ENCODE measurements at regions not wholly inside any gene's neighbourhood (a gene's known extent, or its start where the extent isn't known, plus 50 kb on each side); places are given as distances from the start of the nearest gene placed in this dataset.

DNA sequence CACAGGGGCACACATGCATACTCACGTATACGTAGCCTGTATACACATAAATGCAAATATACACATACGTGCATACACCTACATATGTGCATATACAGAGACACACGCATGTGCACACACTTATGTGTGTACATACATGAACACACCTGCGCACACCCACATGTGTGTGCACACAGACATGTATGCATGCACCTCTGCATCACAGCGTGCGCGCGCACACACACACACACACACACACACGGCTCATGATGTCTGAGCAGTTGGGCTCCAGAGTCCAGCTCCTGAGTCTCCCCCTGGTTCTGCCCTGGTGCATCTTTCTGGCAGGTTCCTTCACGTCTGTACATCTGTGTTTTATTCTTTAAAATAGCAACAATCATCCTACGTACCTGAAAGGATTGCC, 600.5 kb downstream of the NPHP4 start:
- no peak for DNase-seq (ENCODE audit: low read depth)

DNA sequence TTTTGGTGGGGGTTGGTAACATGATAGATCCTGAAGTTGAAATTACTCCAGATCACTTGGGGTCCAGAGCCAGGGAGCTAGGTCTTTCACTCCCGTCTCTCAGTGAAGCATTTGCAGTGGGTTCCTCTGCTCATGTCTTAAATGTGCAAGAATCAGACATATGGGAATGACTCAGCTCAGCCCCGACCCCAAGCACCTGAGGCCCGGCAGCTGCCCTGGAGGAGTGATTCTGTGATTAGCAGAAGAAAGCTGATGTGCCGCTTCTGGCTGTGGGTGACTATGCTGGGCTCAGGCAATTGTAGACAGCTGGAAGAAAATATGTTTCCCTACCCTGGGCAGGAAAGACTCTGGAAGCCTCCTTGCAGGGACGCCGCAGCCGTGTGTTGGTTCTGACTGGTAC, 601.7 kb downstream of the NPHP4 start:
- no peak for DNase-seq (ENCODE audit: low read depth)

GRCh38 chr1:5389101-5389885, 602.9 kb downstream of the NPHP4 start:
- peak; percentile 11 for DNase-seq (ENCODE audit: low read depth)

DNA sequence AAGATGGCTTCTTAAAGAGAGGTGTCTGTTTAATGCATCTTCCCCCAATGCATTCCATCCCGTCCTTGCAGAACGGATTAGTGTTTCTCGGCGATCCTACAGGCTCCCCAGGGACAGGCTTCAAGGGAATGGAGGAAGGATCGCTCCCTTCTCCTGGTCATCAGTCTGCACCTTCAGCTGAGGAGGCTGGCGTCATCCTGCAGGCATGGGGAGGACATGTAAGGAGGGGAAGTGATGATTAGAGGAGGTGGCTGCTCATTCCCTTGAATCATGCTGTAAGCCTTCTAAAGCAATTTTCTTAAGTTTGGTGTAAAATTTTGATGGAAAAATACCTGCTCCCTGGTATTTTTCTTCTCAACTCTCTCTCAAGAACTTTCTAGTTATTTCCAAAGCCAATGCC, 603.6 kb downstream of the NPHP4 start:
- no peak for DNase-seq (ENCODE audit: low read depth)

GRCh38 chr1:5386371-5386770, 605.9 kb downstream of the NPHP4 start:
- no peak for DNase-seq (ENCODE audit: low read depth)

GRCh38 chr1:5385956-5386355, 606.3 kb downstream of the NPHP4 start:
- no peak for DNase-seq (ENCODE audit: low read depth)

- DNase-seq (ENCODE audit: low read depth): no peak
These were observed 607.0 kb downstream of the NPHP4 start for GRCh38 chr1:5385096-5385799.

DNA sequence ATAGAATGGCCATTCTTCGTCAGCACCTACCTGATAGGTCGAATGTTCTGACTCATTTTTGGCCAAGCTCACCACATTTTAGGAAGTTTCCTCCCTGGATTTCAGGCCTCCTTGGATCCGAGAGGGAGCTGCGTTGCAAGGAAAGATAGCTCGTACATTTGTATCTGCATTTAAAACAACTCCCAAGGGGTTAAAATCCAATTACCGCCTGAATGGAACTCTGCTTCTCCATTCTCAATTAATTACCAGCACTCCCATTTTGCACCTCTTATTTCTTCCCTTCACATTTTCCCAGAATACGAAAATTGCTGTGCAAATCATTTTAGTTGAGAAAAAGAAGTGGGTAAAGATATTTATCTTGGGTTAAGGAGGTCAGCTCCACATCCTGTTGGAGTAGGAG, 610.7 kb downstream of the NPHP4 start:
- DNase-seq (ENCODE audit: low read depth): no peak

DNA sequence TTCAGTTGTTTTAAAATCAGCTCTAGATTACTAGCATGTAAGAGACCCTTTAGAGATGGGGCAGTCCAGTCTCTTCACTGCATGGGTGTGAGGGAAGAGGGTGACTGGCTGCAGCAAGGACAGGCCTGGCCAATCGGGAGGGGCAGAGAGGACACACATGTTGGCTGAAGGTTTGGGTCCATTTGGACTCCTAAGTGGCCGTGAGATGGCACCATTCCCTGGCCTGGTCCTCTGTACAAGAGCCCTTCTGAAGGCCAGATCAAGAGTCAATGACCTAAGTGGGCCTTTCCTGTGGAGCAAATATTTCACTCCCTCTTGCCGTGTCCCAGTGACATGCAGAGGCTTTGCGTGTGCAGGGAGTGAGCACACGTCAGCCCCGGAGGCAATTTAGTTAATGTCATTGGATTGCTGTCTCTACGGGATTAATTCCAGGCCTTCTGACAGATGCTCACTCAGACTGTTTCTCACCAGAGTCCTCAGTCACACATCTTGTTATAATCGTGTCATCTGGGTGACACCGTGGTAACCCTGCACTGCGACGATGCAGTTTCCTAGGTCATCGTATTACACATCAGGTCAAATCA, 613.0 kb downstream of the NPHP4 start:
- DNase-seq (ENCODE audit: low read depth): no peak

GRCh38 chr1:5376538-5377247, 615.5 kb downstream of the NPHP4 start:
- no peak for DNase-seq (ENCODE audit: low read depth)

DNA sequence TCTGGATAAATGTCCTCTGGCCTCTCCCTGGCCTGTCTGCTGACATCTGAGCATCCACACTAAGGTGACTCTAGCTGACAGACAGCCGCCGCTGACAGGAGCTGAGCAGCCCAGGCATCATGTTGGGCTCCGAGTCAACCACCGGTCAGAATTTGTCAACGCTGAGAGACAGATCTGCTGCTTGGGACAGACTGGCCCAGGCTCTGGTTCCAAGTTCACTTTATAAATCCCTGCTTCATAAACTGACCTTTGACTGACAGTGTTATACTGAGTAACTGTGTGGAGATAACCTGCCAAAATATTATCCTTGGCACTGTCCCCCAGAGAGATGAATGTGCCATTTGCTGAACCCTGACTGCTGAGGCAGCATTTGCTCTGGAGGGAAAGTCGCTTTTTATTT, 616.7 kb downstream of the NPHP4 start:
- DNase-seq (ENCODE audit: low read depth): no peak

DNA sequence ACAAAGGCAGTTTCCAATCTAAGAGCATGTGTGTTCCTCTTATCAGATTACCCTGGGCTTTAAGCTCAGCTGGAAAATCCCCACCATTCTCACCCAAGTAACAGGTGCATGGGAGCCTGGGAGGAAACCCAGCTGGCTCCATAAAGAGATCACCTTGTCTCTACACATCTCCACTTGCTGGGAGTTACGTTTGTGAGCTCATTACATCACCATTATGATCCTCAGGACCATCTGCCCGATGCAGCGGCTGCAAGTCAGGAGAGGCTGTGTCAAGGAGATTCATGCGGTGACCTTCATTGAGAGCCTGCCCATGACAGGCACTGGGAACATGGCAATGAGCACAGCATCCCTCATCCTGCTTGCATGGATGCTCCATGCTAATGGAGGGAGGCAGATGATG, 618.0 kb downstream of the NPHP4 start:
- DNase-seq (ENCODE audit: low read depth): no peak

- no peak for DNase-seq (ENCODE audit: low read depth)
These were observed 618.9 kb downstream of the NPHP4 start for GRCh38 chr1:5373281-5373680.

DNA sequence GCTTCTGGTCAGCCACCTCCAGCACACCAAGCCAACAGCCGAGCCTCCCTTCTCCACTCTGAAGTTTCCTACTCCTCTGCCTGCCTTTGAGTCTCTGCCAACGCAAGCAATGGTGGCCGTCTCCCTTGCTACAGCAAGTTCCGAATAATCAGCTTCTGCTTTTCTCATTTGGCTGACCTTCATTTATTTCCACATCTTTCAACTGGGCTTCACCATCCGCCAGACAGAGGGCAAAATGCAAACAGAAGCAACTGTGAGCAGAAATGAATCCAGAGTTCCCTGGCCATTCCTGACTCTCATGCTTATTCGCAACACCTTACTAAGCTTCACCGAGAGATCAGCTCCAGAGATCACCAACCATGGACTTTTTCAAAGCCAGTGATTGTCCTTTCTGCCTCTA, 621.0 kb downstream of the NPHP4 start:
- no peak for DNase-seq (ENCODE audit: low read depth)

DNA sequence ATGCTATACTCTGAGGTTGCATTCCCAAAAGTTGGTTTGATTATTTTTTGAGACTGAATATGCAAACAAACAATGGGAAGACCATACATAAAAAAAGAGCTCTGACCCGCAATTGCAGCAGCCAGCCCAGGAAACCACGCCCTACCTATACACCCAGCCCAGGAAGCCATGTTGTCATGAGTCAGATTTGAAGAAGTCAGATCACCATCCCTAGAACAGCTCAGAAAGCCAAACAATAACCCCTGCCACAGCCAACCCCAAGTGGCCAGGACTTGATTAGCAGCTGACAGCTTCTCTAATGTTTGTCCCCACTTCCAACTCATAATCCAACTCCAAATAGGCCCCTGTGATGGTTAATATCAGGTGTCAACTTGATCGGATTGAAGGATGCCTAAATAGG, 621.9 kb downstream of the NPHP4 start:
- peak; percentile 23 for DNase-seq (ENCODE audit: low read depth)

GRCh38 chr1:5369223-5369622, 623.0 kb downstream of the NPHP4 start:
- DNase-seq (ENCODE audit: low read depth): no peak

GRCh38 chr1:5368201-5368600, 624.0 kb downstream of the NPHP4 start:
- DNase-seq (ENCODE audit: low read depth): no peak

GRCh38 chr1:5367306-5367705, 624.9 kb downstream of the NPHP4 start:
- no peak for DNase-seq (ENCODE audit: low read depth)

- DNase-seq (ENCODE audit: low read depth): no peak
These were observed 626.5 kb downstream of the NPHP4 start for GRCh38 chr1:5365751-5366150.

- DNase-seq (ENCODE audit: low read depth): no peak
These were observed 627.6 kb downstream of the NPHP4 start for GRCh38 chr1:5364591-5364990.

DNA sequence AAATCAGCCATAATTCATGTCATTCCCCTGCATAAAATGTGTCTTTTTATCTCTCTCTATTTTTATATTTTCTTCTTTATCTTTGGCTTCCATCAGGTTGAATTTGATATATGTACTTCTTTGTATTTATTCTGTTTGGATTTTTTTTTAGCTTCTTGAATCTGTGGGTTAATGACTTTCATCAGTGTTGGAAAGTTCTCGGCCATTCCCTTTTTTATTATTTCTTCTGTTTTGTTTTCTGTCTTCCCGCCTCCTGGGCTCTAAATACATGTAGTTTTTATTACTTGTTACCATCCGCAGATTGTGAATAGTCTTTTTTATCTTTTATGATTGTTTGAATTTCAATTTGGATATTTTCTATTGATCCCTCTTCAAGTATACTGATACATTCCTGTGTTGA, 637.5 kb downstream of the NPHP4 start:
- no peak for DNase-seq (ENCODE audit: low read depth)

DNA sequence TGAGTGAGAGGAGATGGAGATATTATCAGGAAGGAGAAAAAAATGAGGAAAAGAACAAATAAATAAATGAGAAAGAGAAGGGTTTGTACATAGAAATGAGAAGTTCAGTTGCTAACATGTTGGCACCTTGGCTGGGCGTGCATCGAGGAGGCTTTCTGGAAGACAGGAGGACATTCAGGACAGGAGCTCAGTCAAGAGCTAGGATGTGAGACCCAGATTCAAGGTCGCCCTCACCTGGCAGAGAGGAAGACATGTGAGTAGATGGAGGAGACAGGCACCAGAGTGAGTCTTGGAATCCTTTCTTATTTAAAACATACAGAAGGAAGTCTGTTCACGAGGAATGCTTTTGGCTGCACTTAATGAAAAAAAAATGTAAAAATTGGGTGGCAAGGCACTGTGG, 640.9 kb downstream of the NPHP4 start:
- DNase-seq (ENCODE audit: low read depth): no peak
